Upper lobe of left lung (tissue), 4 donors: ENCODE measurements at regions not wholly inside any gene's neighbourhood (a gene's known extent, or its start where the extent isn't known, plus 50 kb on each side); places are given as distances from the start of the nearest gene placed in this dataset.

Experiments used
- EP300 ChIP-seq, 4 donors: sonication (generic); formaldehyde crosslinking; IDR thresholded peaks; one replicate each; pipeline ENCODE4 v1.5.1; 2017; ENCODE audit warnings: antibody characterized with exemption in 4 of 4, control low read depth in 2 of 4
- POLR2A ChIP-seq, 4 donors: fragments of 450-650 bp; IDR thresholded peaks; one replicate each; pipeline ENCODE4 v1.5.1; 2016 to 2017; ENCODE audit warnings: antibody characterized with exemption in 4 of 4, mild to moderate bottlenecking in 2 of 4
- TF ChIP-seq, protein P1 (sequence below), 6 experiments: fragments of 450-650 bp in 4 of 6; fragments of 200-600 bp in 2 of 6; sonication (generic) in 2 of 6; IDR thresholded peaks; one replicate each; pipeline ENCODE4 v1.5.1; 2016 to 2019; ENCODE audit warnings: antibody characterized with exemption in 6 of 6

DNA sequence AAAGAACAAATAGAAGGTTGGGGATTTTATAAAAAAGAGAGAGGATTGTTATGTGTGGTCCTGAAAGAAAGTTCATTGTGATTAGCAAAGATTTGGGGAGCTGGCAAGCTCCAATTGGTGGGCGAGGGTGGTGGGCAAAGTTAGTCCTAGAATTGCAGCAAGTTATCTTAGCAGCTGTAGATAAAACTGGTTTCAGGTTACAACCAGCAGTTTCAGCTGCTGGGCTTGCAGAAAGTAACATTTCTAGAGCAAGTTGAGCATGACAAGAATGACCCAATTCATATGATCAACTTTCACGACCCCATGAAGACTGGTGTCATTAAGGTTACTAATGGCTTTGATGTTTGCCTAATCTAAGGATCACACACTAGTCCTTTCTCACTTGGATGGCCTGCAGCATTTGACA lies 177.9 kb upstream of the NUDT4 start:
- TF ChIP-seq, protein P1, sequence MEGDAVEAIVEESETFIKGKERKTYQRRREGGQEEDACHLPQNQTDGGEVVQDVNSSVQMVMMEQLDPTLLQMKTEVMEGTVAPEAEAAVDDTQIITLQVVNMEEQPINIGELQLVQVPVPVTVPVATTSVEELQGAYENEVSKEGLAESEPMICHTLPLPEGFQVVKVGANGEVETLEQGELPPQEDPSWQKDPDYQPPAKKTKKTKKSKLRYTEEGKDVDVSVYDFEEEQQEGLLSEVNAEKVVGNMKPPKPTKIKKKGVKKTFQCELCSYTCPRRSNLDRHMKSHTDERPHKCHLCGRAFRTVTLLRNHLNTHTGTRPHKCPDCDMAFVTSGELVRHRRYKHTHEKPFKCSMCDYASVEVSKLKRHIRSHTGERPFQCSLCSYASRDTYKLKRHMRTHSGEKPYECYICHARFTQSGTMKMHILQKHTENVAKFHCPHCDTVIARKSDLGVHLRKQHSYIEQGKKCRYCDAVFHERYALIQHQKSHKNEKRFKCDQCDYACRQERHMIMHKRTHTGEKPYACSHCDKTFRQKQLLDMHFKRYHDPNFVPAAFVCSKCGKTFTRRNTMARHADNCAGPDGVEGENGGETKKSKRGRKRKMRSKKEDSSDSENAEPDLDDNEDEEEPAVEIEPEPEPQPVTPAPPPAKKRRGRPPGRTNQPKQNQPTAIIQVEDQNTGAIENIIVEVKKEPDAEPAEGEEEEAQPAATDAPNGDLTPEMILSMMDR (IDR thresholded peaks at IDR 0.05), result no peak
- TF ChIP-seq POLR2A (IDR thresholded peaks at IDR 0.05), result no peak
- TF ChIP-seq EP300 (IDR thresholded peaks at IDR 0.05), result no peak
